Neural progenitor cell (in vitro differentiated cells): ENCODE measurements at regions not wholly inside any gene's neighbourhood (a gene's known extent, or its start where the extent isn't known, plus 50 kb on each side); places are given as distances from the start of the nearest gene placed in this dataset.

Source experiments
- CTCF ChIP-seq: fragments of 200-600 bp; sonication (generic); IDR thresholded peaks from 2 replicates; pipeline ENCODE4 v1.5.1; 2017; ENCODE audit warnings: antibody characterized with exemption, mild to moderate bottlenecking
- EZH2 ChIP-seq: fragments of 200-600 bp; sonication (generic); IDR thresholded peaks from 2 replicates; pipeline ENCODE4 v1.6.1; 2017; ENCODE audit warnings: antibody characterized with exemption, mild to moderate bottlenecking, moderate library complexity
- EZH2phosphoT487 ChIP-seq: fragments of 200-600 bp; sonication (generic); IDR thresholded peaks from 2 replicates; pipeline ENCODE4 v1.6.1; 2017; ENCODE audit warnings: antibody characterized with exemption

DNA sequence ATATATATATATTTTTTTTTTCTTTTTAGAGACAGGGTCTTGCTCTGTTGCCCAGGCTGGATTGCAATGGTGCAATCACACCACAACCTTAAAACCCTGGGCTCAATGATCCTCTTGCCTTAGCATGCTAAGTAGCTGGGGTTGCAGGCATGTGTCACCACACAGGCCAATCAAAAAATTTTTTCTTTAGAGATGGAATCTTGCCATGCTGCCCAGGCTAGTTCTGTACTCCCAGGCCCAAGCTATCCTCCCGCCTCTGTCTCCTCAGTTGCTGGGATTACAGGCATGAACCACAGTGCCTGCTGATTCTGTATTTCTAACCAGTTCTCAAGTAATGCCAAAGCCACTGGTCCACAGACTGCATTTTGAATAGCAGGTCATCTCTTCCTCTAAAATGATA is 291.3 kb upstream of the ZPLD1 start:
- no peak for TF ChIP-seq EZH2phosphoT487
- no peak for TF ChIP-seq CTCF
- TF ChIP-seq EZH2 = no peak
